Mucosa of rectum (tissue), 2 donors: ENCODE measurements at regions not wholly inside any gene's neighbourhood (a gene's known extent, or its start where the extent isn't known, plus 50 kb on each side); places are given as distances from the start of the nearest gene placed in this dataset.

ENCODE experiments used
- H3K27ac ChIP-seq, 2 donors: one replicate each; pipeline ENCODE4 v1.7.0; 2013; ENCODE audit warnings: inconsistent platforms in 2 of 2, low read depth in 2 of 2, low read length in 2 of 2
- H3K27me3 ChIP-seq, 2 donors: one replicate each; pipeline ENCODE4 v1.7.0; 2013; ENCODE audit warnings: low read length in 2 of 2; ENCODE audit not compliant: control insufficient read depth in 2 of 2, insufficient read depth in 2 of 2
- H3K36me3 ChIP-seq, 2 donors: one replicate each; pipeline ENCODE4 v1.7.0; 2013; ENCODE audit warnings: low read length in 2 of 2; ENCODE audit not compliant: control insufficient read depth in 2 of 2, insufficient read depth in 2 of 2
- H3K4me1 ChIP-seq, 2 donors: one replicate each; pipeline ENCODE4 v1.7.0; 2013; ENCODE audit warnings: low read length in 2 of 2, mild to moderate bottlenecking in 1 of 2; ENCODE audit not compliant: control insufficient read depth in 2 of 2, insufficient read depth in 2 of 2
- H3K4me3 ChIP-seq, 2 donors: one replicate each; pipeline ENCODE4 v1.7.0; 2013; ENCODE audit warnings: low read length in 2 of 2
- H3K9ac ChIP-seq, 2 donors: one replicate each; pipeline ENCODE4 v1.7.0; 2013; ENCODE audit warnings: low read length in 2 of 2, low read depth in 1 of 2, mild to moderate bottlenecking in 1 of 2
- H3K9me3 ChIP-seq, 2 donors: one replicate each; pipeline ENCODE4 v1.7.0; 2013; ENCODE audit warnings: low read length in 2 of 2; ENCODE audit not compliant: control insufficient read depth in 2 of 2
- donor health status: healthy.
- donor health status: Normal muscosa, but diverticular disease.

DNA sequence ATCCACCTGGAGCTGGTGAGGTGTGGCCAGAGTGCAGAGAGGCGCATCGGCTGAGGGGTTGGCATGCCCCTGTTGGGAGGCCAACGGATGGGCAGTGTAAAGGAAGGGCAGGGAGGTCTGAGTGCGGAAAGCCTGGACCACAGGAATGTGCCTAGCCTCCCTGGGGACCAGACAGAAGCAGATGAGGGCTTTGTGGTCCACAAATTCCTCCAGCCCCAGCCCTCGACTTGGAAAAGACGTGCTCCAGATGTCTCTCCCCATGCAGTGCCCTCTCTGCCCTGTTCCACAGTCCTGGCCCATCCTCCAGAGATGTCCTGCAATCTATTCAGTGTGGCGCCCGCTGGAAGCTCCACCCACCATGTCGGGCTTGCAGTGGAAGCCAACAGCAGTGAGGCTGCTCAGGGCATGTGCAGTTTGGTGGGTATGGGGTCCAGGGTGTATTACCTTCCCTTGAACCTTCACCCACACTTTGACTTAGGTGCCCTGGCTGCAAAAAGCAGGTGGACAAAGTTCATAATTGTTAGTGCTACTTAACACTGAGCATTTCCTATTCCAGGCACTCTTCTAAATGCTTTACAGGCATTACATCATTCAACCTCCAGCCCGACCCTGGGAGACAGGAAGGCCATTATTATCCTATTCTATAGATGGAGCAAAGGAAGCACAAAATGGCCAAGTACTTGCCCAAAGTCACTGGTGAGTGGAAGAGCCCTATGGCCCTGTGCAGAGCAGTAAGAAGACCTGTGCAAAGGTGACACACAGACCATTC lies 120.2 kb upstream of the SLC25A48 start:
- Histone ChIP-seq H3K4me1 (peaks cover 0 to 24% of the 10 kb centered on the region in 2 donors), H3K27me3 (peaks cover 0 to 3% of the 10 kb centered on the region in 2 donors), H3K4me3 (no peak overlapping the region), H3K27ac (no peak overlapping the region), H3K36me3 (no peaks in the 10 kb centered on the region), H3K9me3 (no peaks in the 10 kb centered on the region), H3K9ac (no peak overlapping the region)

DNA sequence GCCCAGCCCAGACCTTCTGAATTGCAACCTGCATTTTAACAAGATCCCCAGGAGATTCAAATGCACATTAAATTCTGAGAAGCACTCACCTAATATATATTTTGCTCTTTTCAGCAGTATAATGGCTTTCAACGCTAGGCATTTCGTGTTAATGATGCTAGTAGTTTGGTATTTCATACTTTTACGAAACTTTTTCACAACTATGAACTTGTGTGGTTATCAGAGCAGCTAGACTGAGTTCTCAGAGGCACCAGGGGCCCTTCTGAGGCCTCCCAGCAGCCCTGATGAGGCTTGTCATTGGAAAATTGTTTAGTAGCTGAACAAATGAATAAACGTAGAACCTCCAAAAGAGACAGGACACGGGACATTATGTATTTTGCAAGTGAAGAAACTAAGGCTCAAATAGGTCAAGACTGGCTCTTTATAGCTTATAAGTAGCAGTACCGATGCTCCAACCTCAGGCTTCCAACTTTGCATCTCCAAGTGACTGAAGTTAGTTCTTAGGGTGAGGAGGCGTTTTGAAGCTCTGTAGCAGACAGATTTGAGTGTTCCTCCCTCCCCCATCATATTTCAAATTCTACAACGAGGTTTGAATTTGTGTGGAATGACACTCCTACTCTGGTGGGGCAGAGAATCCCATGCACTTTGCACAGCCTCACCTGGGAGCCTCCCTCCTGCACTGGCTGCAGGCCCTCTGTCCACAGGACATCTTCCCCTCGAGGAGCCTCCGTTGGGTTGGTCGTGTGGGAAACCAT lies 121.1 kb upstream of the SLC25A48 start:
- Histone ChIP-seq H3K27me3 (peaks cover 0 to 3% of the 10 kb centered on the region in 2 donors), H3K9me3 (no peaks in the 10 kb centered on the region), H3K4me3 (no peak overlapping the region), H3K36me3 (no peaks in the 10 kb centered on the region), H3K4me1 (peaks cover 0 to 21% of the 10 kb centered on the region in 2 donors), H3K27ac (no peak overlapping the region), H3K9ac (no peak overlapping the region)

DNA sequence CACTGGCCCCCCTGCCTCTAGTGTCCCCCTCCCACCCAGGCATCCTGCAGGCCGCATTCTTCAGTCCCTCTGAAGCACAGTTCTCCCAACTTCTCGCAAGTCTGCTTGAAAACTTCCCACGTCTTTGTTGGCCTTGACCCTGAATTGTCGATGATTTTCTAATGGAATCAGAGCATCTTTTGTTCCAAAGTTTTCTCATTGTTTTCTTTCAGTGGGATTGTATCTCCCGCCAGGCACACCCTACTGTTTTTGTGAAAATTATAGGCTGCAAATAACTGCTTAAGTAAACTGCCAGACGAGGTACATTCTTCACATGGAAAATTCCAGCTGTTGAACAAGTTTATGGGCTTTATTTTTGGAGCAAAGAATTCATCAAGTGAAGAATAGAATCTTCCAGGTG lies 122.6 kb upstream of the SLC25A48 start:
- Histone ChIP-seq H3K4me3 (no peak overlapping the region), H3K4me1 (peaks cover 0 to 21% of the 10 kb centered on the region in 2 donors), H3K36me3 (no peaks in the 10 kb centered on the region), H3K27ac (no peak overlapping the region), H3K27me3 (peaks cover 0 to 3% of the 10 kb centered on the region in 2 donors), H3K9me3 (no peaks in the 10 kb centered on the region), H3K9ac (no peak overlapping the region)

DNA sequence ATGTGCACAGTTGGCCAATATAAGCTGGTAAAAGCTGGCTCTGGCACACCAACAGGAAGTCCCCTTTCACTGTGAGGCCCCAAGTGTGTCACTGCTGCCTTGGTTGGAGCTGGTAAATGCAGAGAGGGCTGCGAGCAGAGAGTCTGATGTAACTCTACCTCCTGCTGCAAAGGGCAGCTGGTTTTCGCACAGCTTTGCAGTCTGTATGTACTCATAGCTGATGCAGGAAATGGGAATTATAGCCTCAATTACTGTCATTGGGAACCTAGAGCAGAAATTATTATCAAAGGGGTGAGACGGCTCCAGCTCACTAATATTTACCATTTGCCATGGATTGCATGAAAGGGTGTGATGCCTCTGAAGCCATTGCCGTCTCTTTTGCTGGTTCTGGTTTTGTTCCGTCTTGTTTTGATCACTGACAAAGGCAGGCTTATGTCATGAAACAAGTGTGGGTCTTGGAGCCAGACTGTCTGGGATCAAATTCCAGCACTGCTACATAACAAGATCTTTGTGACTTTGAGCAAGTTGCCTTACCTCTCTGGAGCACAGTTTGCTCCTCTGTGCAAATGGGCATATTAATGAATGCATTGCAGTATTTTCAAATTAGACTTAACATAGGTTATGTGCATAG lies 124.3 kb upstream of the SLC25A48 start:
- Histone ChIP-seq H3K9ac (no peak overlapping the region), H3K4me3 (no peak overlapping the region), H3K27ac (no peak overlapping the region), H3K4me1 (peaks cover 0 to 9% of the 10 kb centered on the region in 2 donors), H3K36me3 (no peaks in the 10 kb centered on the region), H3K27me3 (peaks cover 0 to 3% of the 10 kb centered on the region in 2 donors), H3K9me3 (no peaks in the 10 kb centered on the region)

DNA sequence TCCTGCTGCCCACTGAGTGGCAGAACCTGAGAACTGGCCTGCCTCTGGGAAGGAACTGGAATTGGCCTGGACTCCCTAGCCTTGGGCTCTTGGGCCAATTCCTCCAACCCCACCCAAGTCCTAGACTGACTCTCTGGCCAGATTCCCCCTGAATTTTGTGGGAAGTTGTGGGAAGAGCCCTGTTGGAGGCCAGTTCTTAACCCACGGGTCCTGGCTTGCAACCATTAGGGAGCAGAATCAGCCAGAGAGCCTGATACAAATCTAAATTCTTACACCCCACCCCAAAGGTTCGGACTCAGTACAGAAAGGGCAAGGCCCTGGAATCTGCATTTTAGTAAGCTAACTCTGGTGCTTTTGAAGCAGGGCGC lies 125.3 kb upstream of the SLC25A48 start:
- H3K27ac ChIP-seq = no peak overlapping the region
- no peak overlapping the region for H3K4me3 ChIP-seq
- no peak overlapping the region for H3K9ac ChIP-seq
- H3K27me3 ChIP-seq = peaks cover 0 to 3% of the 10 kb centered on the region in 2 donors
- no peaks in the 10 kb centered on the region for H3K9me3 ChIP-seq
- no peaks in the 10 kb centered on the region for H3K36me3 ChIP-seq
- no peaks in the 10 kb centered on the region for H3K4me1 ChIP-seq

DNA sequence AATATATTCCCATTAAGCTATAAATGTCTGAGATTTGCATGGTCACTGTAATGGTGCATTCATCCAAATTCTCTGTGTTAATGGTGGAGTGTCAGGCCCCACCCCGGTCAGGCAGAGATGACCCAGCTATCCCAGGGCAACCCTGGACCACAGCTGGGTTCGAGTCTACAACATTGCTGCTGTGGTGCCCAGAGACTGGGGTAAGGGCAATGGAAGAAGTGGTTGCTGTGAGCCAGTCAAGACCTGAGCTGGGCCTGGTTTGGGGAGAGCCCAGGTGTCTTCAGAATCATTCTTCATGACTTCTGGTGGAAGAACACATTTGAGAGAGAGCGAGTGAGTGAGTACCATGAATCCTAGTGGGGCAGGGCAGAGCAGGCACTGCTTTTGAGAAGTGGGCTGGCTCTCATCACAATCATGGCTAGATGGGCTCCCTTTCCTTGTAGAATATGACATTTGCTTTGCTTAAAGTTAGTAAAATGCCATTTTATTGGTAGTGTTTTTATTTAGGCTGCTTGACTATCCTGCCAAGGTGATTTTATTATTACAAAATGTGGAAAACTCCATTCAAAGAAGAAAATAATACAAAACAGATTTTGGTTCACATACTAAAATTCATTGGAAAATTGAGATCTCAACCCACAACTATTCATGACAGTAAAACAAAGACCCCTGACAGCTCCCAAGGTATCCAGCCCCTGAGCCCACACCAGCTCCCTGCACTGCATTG lies 125.8 kb upstream of the SLC25A48 start:
- Histone ChIP-seq H3K4me1 (no peaks in the 10 kb centered on the region), H3K4me3 (no peak overlapping the region), H3K9me3 (no peaks in the 10 kb centered on the region), H3K27ac (no peak overlapping the region), H3K36me3 (no peaks in the 10 kb centered on the region), H3K9ac (no peak overlapping the region), H3K27me3 (peaks cover 0 to 3% of the 10 kb centered on the region in 2 donors)

DNA sequence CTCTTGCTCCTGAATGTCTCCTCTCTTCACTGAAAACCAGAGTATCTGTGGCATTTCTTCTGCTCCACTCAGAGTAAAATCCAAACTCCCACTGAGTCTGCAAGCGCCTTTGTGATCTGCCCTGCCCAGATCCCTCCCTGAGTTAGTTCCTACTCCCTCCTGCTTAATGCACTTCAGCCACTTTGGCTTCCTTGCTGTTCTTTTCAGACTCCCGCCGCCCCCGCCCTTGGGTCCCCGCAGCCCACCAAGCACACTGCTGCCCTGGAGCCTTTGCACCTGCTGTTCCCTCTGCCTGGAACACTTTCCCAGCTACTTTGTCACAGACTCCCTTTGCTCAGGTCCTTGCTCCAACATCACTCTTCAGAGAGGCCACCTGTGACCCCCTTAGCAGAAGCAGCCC lies 127.2 kb upstream of the SLC25A48 start:
- Histone ChIP-seq H3K27ac (no peak overlapping the region), H3K36me3 (no peaks in the 10 kb centered on the region), H3K4me1 (no peaks in the 10 kb centered on the region)

DNA sequence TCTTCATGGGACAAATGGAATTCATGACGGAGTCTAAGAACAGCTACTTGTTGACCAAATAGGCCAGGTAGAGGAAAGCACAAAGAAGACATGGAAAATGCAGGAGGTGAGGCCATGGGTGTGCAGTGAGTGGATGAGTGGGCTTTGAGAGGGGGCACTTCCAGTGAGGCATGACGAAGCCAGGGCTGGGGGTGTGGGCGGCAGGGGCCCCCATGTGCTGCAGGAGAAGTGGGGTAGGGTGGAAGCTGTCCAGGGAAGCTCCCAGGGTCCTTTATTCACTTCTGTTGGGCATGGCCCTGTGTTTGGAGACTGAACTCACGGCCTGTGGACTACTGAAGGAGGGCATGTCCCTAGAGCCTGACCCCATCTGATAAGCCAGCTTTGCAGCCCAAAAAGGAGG lies 127.6 kb upstream of the SLC25A48 start:
- H3K4me3 ChIP-seq = no peak overlapping the region
- peaks cover 0 to 3% of the 10 kb centered on the region in 2 donors for H3K27me3 ChIP-seq
- H3K9ac ChIP-seq = no peak overlapping the region
- H3K36me3 ChIP-seq = no peaks in the 10 kb centered on the region
- no peaks in the 10 kb centered on the region for H3K9me3 ChIP-seq
- no peak overlapping the region for H3K27ac ChIP-seq
- no peaks in the 10 kb centered on the region for H3K4me1 ChIP-seq

More for the DNA sequence above, 127.2 kb upstream of the SLC25A48 start:
- H3K9me3 ChIP-seq = no peaks in the 10 kb centered on the region
- no peak overlapping the region for H3K9ac ChIP-seq
- no peak overlapping the region for H3K4me3 ChIP-seq
- peaks cover 0 to 3% of the 10 kb centered on the region in 2 donors for H3K27me3 ChIP-seq

DNA sequence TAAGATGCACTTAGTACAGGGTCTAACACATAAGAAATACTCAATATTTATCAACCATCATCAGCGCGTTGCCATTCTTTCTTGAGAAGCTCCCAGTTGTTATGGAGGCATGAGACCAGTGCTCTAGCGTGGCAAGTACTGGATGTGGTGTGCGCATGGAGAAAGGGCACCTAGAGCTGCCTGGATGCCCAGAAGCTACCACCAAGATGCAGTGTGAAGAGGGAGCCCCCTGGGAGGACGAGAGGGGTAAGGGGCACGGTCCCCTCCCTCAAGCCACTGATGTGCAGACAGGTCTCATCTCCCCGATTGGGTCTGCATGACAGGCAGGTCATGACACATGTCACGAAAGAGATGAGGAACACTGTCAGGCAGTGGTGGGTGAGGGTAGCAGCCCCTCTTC lies 127.7 kb upstream of the CXCL14 start:
- Histone ChIP-seq H3K27ac (no peak overlapping the region), H3K9ac (no peak overlapping the region), H3K36me3 (no peaks in the 10 kb centered on the region), H3K9me3 (no peaks in the 10 kb centered on the region), H3K4me1 (no peaks in the 10 kb centered on the region), H3K4me3 (no peak overlapping the region), H3K27me3 (peaks cover 0 to 3% of the 10 kb centered on the region in 2 donors)
